AG04450 (cell line): ENCODE measurements at regions not wholly inside any gene's neighbourhood (a gene's known extent, or its start where the extent isn't known, plus 50 kb on each side); places are given as distances from the start of the nearest gene placed in this dataset.

ENCODE experiments used
- CTCF ChIA-PET: fragments of 300-600, 350-600 bp; formaldehyde crosslinking; extraction: SDS; loops from one replicate; lab custom pipeline; 2022; ENCODE audit warnings: antibody characterized with exemption, inconsistent platforms; lab: Charles Lee
- POLR2A ChIA-PET: fragments of 350-600 bp; formaldehyde crosslinking; extraction: SDS; loops from one replicate; lab custom pipeline; 2021; ENCODE audit warnings: antibody characterized with exemption, inconsistent platforms; lab: Yijun Ruan, JAX
- DNase-seq: peaks from one replicate; pipeline ENCODE4 v3.0.0-alpha.2; 2011; ENCODE audit warnings: low read depth, low spot score
- H3K27ac ChIP-seq: one replicate; pipeline ENCODE4 v1.5.1; 2012; ENCODE audit warnings: low read depth, low read length, control low read depth
- H3K27me3 ChIP-seq: one replicate; pipeline ENCODE4 v1.6.0; 2012; ENCODE audit warnings: low read length; ENCODE audit not compliant: control insufficient read depth, insufficient read depth
- H3K4me3 ChIP-seq: 2 replicates; pipeline ENCODE4 v1.5.1; 2011; ENCODE audit warnings: mild to moderate bottlenecking, low read depth, low read length, control low read depth
- H3K9me3 ChIP-seq: 2 replicates; pipeline ENCODE4 v1.5.1; 2012; ENCODE audit warnings: low read length; ENCODE audit not compliant: control insufficient read depth, insufficient read depth
- CTCF ChIP-seq: IDR thresholded peaks from 2 replicates; pipeline ENCODE4 v1.5.1; 2011; ENCODE audit warnings: low read depth, low read length, control low read depth, inconsistent platforms

DNA sequence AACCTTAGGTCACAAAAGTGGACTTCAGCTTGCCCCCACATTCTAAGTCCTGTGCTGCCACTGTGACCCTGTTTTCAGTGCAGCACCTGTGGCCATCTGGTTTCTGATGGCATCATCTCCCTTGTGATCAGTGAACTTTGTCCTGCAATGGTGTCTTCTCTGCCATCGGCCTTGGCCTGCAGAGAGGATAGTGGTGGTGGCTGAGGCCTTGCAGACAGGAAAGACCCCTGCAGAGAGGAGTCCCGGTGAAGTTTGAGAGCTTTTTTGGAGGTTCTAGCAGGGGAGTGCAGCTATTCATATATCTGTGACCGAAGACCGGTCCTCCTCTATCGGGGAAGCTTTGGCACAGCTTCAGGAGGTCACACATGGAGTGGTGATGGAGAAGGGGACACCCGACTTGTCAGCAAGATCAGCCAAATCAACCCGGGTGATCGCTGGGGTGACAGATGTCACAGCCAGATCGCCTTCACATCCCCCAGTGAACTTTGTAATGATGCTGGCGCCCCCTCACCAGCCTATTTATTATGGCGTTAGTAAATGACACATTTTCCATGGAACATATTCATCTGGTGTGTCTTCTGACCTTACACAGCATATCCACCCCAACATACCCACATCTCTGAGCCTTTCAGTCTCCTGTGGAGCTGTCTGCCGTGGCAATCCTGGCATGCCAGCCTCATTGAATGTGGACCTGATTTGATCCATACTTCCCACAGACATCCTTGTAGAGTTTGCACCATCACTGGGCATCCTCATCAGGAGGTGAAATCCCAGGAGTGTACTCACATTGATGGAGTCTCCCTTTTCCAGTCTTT is 136.1 kb downstream of the PAPOLA start:
- no peak for DNase-seq
- Histone ChIP-seq H3K27me3 (no peaks in the 10 kb centered on the region), H3K4me3 (no peak overlapping the region), H3K9me3 (no peaks in the 10 kb centered on the region; the same call in 1 of the 2 replicates), H3K27ac (no peak overlapping the region)
- ChIA-PET CTCF (no interaction called here), POLR2A (no interaction called here)
- TF ChIP-seq CTCF, result no peak

GRCh38 chr14:96639550-96639949 is 137.4 kb downstream of the PAPOLA start:
- Histone ChIP-seq H3K27me3 (no peaks in the 10 kb centered on the region), H3K9me3 (no peaks in the 10 kb centered on the region; the same call in 1 of the 2 replicates), H3K27ac (no peak overlapping the region), H3K4me3 (no peak overlapping the region)
- TF ChIP-seq CTCF, result no peak
- DNase-seq, result no peak
- ChIA-PET POLR2A (no interaction called here), CTCF (no interaction called here)

DNA sequence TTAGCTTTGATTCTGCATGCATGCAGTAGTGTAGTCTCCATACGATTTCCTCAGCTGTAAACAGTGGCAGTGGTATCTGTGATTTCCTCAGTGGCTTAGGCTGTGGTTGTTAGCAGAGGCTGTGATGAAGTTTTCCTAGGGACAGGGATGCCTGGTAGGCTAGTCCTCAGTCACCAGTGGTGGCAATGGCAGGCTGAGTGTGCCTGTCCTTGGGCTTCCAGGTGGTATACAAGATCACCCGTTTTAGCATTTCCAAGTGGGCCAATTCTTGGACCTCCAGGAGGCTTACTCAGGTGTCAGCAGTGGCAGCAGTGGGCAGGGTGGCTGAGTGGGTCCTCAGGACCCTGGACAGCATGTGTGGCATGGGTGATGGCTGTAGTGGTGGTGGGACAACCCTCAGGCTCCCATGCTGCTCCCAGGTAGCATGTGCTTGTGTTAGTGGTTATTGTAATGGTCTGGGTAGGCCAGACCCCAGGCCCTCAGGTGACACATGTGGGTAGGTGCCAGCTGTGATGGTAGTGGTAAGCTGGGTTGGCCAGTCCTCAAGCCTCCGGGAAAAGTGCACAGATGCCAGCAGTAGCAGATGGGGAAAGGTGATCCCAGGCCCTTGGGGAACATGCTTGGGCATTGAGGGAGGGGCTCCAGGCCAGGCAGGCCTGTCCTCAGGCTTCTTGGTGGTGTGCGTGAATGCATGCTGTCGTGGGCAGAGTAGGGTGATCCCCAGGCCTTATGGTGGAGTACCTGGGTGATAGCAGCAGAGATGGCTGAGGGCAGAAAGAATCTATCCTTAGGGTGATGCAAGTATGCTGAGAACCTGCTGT is 146.5 kb downstream of the PAPOLA start:
- POLR2A ChIA-PET, result no interaction called here
- H3K27me3 ChIP-seq, result no peaks in the 10 kb centered on the region
- H3K27ac ChIP-seq, result no peak overlapping the region
- no peak for DNase-seq
- CTCF ChIA-PET, result no interaction called here
- no peak for TF ChIP-seq CTCF
- no peak overlapping the region for H3K4me3 ChIP-seq
- H3K9me3 ChIP-seq, result no peaks in the 10 kb centered on the region

DNA sequence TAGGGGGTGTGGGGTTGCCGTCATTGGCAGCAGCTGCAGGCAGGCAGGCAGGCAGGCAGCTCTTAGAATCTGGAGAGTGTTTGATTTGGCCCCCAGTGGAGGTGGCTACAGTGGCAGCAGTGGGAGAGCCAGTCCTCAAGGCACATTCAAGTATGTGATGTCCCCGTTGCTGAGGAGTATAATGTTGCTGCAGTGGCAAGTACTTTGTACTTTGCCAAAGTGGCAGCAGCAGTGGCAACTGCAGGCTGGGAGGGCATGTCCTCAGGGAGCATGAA is 147.1 kb downstream of the PAPOLA start:
- TF ChIP-seq CTCF, result no peak
- Histone ChIP-seq H3K27ac (no peak overlapping the region), H3K27me3 (no peaks in the 10 kb centered on the region), H3K4me3 (no peak overlapping the region), H3K9me3 (no peaks in the 10 kb centered on the region)
- ChIA-PET CTCF (no interaction called here), POLR2A (no interaction called here)
- no peak for DNase-seq

DNA sequence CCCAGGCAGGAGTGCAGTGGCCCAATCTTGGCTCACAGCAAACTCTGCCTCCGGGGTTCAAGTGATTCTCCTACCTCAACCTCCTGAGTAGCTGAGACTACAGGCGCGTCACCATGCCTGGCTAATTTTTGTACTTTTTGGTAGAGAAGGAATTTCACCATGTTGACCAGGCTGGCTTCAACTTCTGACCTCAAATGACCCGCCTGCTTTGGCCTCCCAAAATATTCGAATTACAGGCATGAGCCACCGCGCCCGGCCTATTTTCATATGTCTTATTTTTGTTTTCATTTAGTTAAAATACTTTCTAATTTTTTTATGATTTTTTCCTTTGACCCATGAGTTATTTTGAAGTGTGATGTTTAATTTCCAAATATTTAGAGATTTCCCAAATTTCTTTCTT is 143.6 kb upstream of the VRK1 start:
- CTCF ChIA-PET, result no interaction called here
- POLR2A ChIA-PET, result no interaction called here

More for the DNA sequence above, 143.6 kb upstream of the VRK1 start:
- Histone ChIP-seq H3K9me3 (no peaks in the 10 kb centered on the region), H3K4me3 (no peak overlapping the region), H3K27ac (no peak overlapping the region), H3K27me3 (no peaks in the 10 kb centered on the region)
- DNase-seq, result no peak
- TF ChIP-seq CTCF, result no peak
